ENCODE measurements at regions not wholly inside any gene's neighbourhood (a gene's known extent, or its start where the extent isn't known, plus 50 kb on each side); places are given as distances from the start of the nearest gene placed in this dataset.
"Not testable (repeated sequence)": the region's sequence is repeated elsewhere in the genome, so short reads cannot be mapped to it uniquely, and the experiment has no call there.

- DNase-seq, result no peak
Observed at GRCh38 chr13:44024167-44024845, 144.6 kb downstream of the LACC1 start.

GRCh38 chr13:44024846-44025195 is 145.1 kb downstream of the LACC1 start:
- peak; percentile 3 for DNase-seq

- no peak for DNase-seq
Observed at GRCh38 chr13:44026194-44026593, 146.5 kb downstream of the LACC1 start.

GRCh38 chr13:44028734-44029133 is 149.0 kb downstream of the LACC1 start:
- DNase-seq, result no peak

- no peak for DNase-seq
Observed at GRCh38 chr13:44030615-44031014, 150.9 kb downstream of the LACC1 start.

- DNase-seq, result no peak
Observed at GRCh38 chr13:44031555-44031954, 151.9 kb downstream of the LACC1 start.

- no peak for DNase-seq
Observed at GRCh38 chr13:44032802-44033201, 153.1 kb downstream of the LACC1 start.

GRCh38 chr13:44035400-44035799 is 155.7 kb downstream of the LACC1 start:
- DNase-seq, result no peak

- DNase-seq, result no peak
Observed at GRCh38 chr13:44040070-44040817, 160.5 kb downstream of the LACC1 start.

GRCh38 chr13:44040818-44041100 is 161.1 kb downstream of the LACC1 start:
- DNase-seq, result peak; percentile 78

GRCh38 chr13:44044547-44045179 is 165.0 kb downstream of the LACC1 start:
- DNase-seq, result no peak

GRCh38 chr13:44045180-44045562 is 165.5 kb downstream of the LACC1 start:
- DNase-seq, result no peak

- no peak for DNase-seq
Observed at GRCh38 chr13:44046428-44046827, 166.7 kb downstream of the LACC1 start.

GRCh38 chr13:44048326-44048725 is 168.6 kb downstream of the LACC1 start:
- no peak for DNase-seq

- DNase-seq, result no peak
Observed at GRCh38 chr13:44049081-44049945, 169.6 kb downstream of the LACC1 start.

GRCh38 chr13:44050450-44051063 is 170.9 kb downstream of the LACC1 start:
- DNase-seq, result no peak

GRCh38 chr13:44051405-44051804 is 171.7 kb downstream of the LACC1 start:
- no peak for DNase-seq

GRCh38 chr13:44051918-44052675 is 172.4 kb downstream of the LACC1 start:
- no peak for DNase-seq

GRCh38 chr13:44052780-44053184 is 173.1 kb downstream of the LACC1 start:
- DNase-seq, result peak; percentile 5

- no peak for DNase-seq
Observed at GRCh38 chr13:44053208-44053607, 173.5 kb downstream of the LACC1 start.

GRCh38 chr13:44054525-44054924 is 174.8 kb downstream of the LACC1 start:
- DNase-seq, result no peak

GRCh38 chr13:44055681-44056080 is 176.0 kb downstream of the LACC1 start:
- DNase-seq, result not testable (repeated sequence)

Measured in NCI-H226 (cell line).